H9 (cell line): ENCODE measurements at regions not wholly inside any gene's neighbourhood (a gene's known extent, or its start where the extent isn't known, plus 50 kb on each side); places are given as distances from the start of the nearest gene placed in this dataset.

Source experiments
- DNase-seq: peaks from one replicate; pipeline ENCODE4 v3.0.0-alpha.2; 2017
- H2AFZ ChIP-seq: one replicate; pipeline ENCODE4 v1.6.1; 2013; ENCODE audit warnings: mild to moderate bottlenecking, low read length, control low read depth, moderate library complexity
- H2AK5ac ChIP-seq: 2 replicates; pipeline ENCODE4 v1.6.1; 2013; ENCODE audit warnings: low read length, control low read depth, mixed read lengths; ENCODE audit not compliant: insufficient read length
- H2BK120ac ChIP-seq: one replicate; pipeline ENCODE4 v1.6.1; 2013; ENCODE audit warnings: low read depth, mild to moderate bottlenecking, low read length, control low read depth, inconsistent platforms; ENCODE audit not compliant: poor library complexity, severe bottlenecking
- H2BK12ac ChIP-seq: 2 replicates; pipeline ENCODE4 v1.6.1; 2013; ENCODE audit warnings: low read length, control low read depth, mixed read lengths, low read depth; ENCODE audit not compliant: insufficient read length
- H2BK15ac ChIP-seq: 2 replicates; pipeline ENCODE4 v1.6.1; 2013; ENCODE audit warnings: low read depth, low read length, control low read depth
- H2BK20ac ChIP-seq: one replicate; pipeline ENCODE4 v1.6.1; 2013; ENCODE audit warnings: low read depth, mild to moderate bottlenecking, low read length, control low read depth, inconsistent platforms; ENCODE audit not compliant: poor library complexity, severe bottlenecking
- H2BK5ac ChIP-seq: 2 replicates; pipeline ENCODE4 v1.6.1; 2013; ENCODE audit warnings: low read length, control low read depth, mixed read lengths; ENCODE audit not compliant: insufficient read length
- H3K14ac ChIP-seq: 2 replicates; pipeline ENCODE4 v1.6.1; 2013; ENCODE audit warnings: low read length, control low read depth; ENCODE audit not compliant: insufficient read depth
- H3K18ac ChIP-seq: 2 replicates; pipeline ENCODE4 v1.6.1; 2013; ENCODE audit warnings: low read depth, mild to moderate bottlenecking, mixed read lengths, low read length, control low read depth; ENCODE audit not compliant: insufficient read length
- H3K23ac ChIP-seq: 2 replicates; pipeline ENCODE4 v1.6.1; 2013; ENCODE audit warnings: low read length, control low read depth, mixed read lengths, low read depth; ENCODE audit not compliant: insufficient read length
- H3K23me2 ChIP-seq: 2 replicates; pipeline ENCODE4 v1.6.1; 2013; ENCODE audit warnings: low read depth, mild to moderate bottlenecking, mixed read lengths, low read length, control low read depth; ENCODE audit not compliant: insufficient read length, poor library complexity, severe bottlenecking
- H3K27ac ChIP-seq: 2 replicates; pipeline ENCODE4 v1.5.1; 2013; ENCODE audit warnings: low read length, control low read depth, mixed read lengths, low read depth; ENCODE audit not compliant: insufficient read length
- H3K27me3 ChIP-seq: 2 replicates; pipeline ENCODE4 v1.6.1; 2013; ENCODE audit warnings: low read length, control low read depth, inconsistent platforms; ENCODE audit not compliant: insufficient read depth
- H3K4ac ChIP-seq: 2 replicates; pipeline ENCODE4 v1.6.1; 2013; ENCODE audit warnings: low read depth, mild to moderate bottlenecking, control low read depth, inconsistent platforms, low read length, moderate library complexity
- H3K4me1 ChIP-seq: 2 replicates; pipeline ENCODE4 v1.6.1; 2013; ENCODE audit warnings: low read length, control low read depth, inconsistent platforms; ENCODE audit not compliant: insufficient read depth
- H3K4me2 ChIP-seq: 2 replicates; pipeline ENCODE4 v1.6.1; 2013; ENCODE audit warnings: low read length, control low read depth, mixed read lengths; ENCODE audit not compliant: insufficient read length, insufficient read depth
- H3K56ac ChIP-seq: 2 replicates; pipeline ENCODE4 v1.6.1; 2013; ENCODE audit warnings: low read depth, mild to moderate bottlenecking, mixed read lengths, low read length, control low read depth; ENCODE audit not compliant: insufficient read length
- H3K79me1 ChIP-seq: 2 replicates; pipeline ENCODE4 v1.6.1; 2013; ENCODE audit warnings: low read depth, mild to moderate bottlenecking, moderate library complexity, low read length, control low read depth, inconsistent platforms; ENCODE audit not compliant: insufficient read depth, poor library complexity, severe bottlenecking
- H3K79me2 ChIP-seq: 2 replicates; pipeline ENCODE4 v1.6.1; 2013; ENCODE audit warnings: low read length, control low read depth, inconsistent platforms; ENCODE audit not compliant: insufficient read depth
- H3K9ac ChIP-seq: 2 replicates; pipeline ENCODE4 v1.6.1; 2013; ENCODE audit warnings: low read length, control low read depth, mixed read lengths; ENCODE audit not compliant: insufficient read length; ENCODE audit errors: extremely low read depth
- H3K9me3 ChIP-seq: one replicate; pipeline ENCODE4 v1.6.1; 2013; ENCODE audit warnings: low read depth, low read length, inconsistent platforms; ENCODE audit not compliant: control insufficient read depth
- H3T11ph ChIP-seq: one replicate; pipeline ENCODE4 v1.6.1; 2013; ENCODE audit warnings: mild to moderate bottlenecking, low read length, control low read depth, inconsistent platforms
- H4K20me1 ChIP-seq: one replicate; pipeline ENCODE4 v1.6.1; 2013; ENCODE audit not compliant: control insufficient read depth, insufficient read length, insufficient read depth
- H4K5ac ChIP-seq: 2 replicates; pipeline ENCODE4 v1.6.1; 2013; ENCODE audit warnings: low read depth, mild to moderate bottlenecking, mixed read lengths, low read length, control low read depth; ENCODE audit not compliant: insufficient read length
- H4K8ac ChIP-seq: replicated peaks from 2 replicates; pipeline ENCODE4 v1.6.1; 2013; ENCODE audit warnings: low read length, control low read depth, mixed read lengths, low read depth; ENCODE audit not compliant: insufficient read length
- H4K91ac ChIP-seq: 2 replicates; pipeline ENCODE4 v1.6.1; 2013; ENCODE audit warnings: low read depth, mild to moderate bottlenecking, moderate library complexity, mixed read lengths, low read length, control low read depth; ENCODE audit not compliant: insufficient read length
- H3K27ac Mint-ChIP-seq, 3 experiments: 2 replicates in 2 of 3; 3 replicates in 1 of 3; pipeline ENCODE4 v1.8.0; 2020 to 2021; ENCODE audit warnings: mixed read lengths in 3 of 3, mild to moderate bottlenecking in 1 of 3, moderate library complexity in 1 of 3
- H3K27me3 Mint-ChIP-seq: 2 replicates; pipeline ENCODE4 v1.8.0; 2021; ENCODE audit warnings: low read depth, mild to moderate bottlenecking, moderate library complexity, mixed read lengths
- H3K36me3 Mint-ChIP-seq, 3 experiments: 2 replicates in 2 of 3; 3 replicates in 1 of 3; pipeline ENCODE4 v1.8.0; 2020 to 2021; ENCODE audit warnings: low read depth in 3 of 3, mixed read lengths in 3 of 3; ENCODE audit not compliant: insufficient read depth in 1 of 3
- H3K4me1 Mint-ChIP-seq, 2 experiments: 2 replicates each; pipeline ENCODE4 v1.8.0; 2020; ENCODE audit warnings: mixed read lengths in 2 of 2
- H3K4me3 Mint-ChIP-seq, 2 experiments: 2 replicates in 1 of 2; 3 replicates in 1 of 2; pipeline ENCODE4 v1.8.0; 2020 to 2021; ENCODE audit warnings: mild to moderate bottlenecking in 2 of 2, mixed read lengths in 2 of 2, moderate library complexity in 1 of 2
- H3K9me3 Mint-ChIP-seq, 2 experiments: 2 replicates in 1 of 2; 3 replicates in 1 of 2; pipeline ENCODE4 v1.8.0; 2020; ENCODE audit warnings: mild to moderate bottlenecking in 2 of 2, mixed read lengths in 2 of 2, moderate library complexity in 1 of 2
- WGBS: extraction: QIAGEN DNeasy Blood & Tissue Kit; methylation state at CpG from one replicate; pipeline ENCODE4 v1.1.7; 2013; ENCODE audit warnings: missing lambda C conversion rate, low lambda C conversion rate, mixed read lengths; ENCODE audit not compliant: insufficient read length; ENCODE audit errors: extremely low coverage; 5-methylcytosine and 5-hydroxymethylcytosine counted together
- TF ChIP-seq, protein P1 (sequence below): fragments of 200-600 bp; sonication (generic); conservative IDR thresholded peaks from 3 replicates; pipeline ENCODE4 v1.8.0; 2021; ENCODE audit warnings: antibody characterized with exemption, mild to moderate bottlenecking

DNA sequence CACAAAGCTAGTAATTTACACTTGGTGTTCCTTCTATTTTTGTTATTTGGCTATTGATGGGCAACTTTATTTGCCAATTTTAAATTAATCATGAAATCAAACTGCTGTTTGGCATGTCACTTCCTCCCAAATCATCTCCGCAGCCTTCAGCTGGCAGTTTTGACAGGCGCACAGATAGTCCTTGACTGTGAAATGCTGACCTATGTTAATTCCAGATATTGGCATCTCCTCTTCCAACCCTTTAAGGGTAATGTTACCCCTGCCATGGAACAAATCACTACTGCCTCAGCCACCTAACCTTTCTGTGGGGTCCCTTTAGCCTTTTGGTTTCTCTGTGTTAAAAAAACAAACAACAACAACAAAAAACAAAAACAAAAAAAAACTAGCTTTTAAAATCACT lies 182.4 kb upstream of the TANK start:
- no peak overlapping the region for H4K8ac ChIP-seq
- H2AK5ac ChIP-seq = no peak overlapping the region
- no peaks in the 10 kb centered on the region for H3K27me3 ChIP-seq
- H4K20me1 ChIP-seq = no peaks in the 10 kb centered on the region
- Mint-ChIP-seq H3K4me1 (0 out of 4 replicates have a peak, but pooled peaks cover 0 to 2% of the 10 kb centered on the region in 2 experiments), H3K27ac (no peak overlapping the region), H3K9me3 (peaks cover 3 to 17% of the 10 kb centered on the region in 2 experiments; a peak in 4 of 5 replicates), H3K27me3 (no peaks in the 10 kb centered on the region), H3K36me3 (peaks cover 0 to 25% (median 0%) of the 10 kb centered on the region in 3 experiments; a peak in 3 of 7 replicates), H3K4me3 (no peak overlapping the region)
- H2BK5ac ChIP-seq = no peak overlapping the region
- H2BK12ac ChIP-seq = no peak overlapping the region
- no peaks in the 10 kb centered on the region for H3K9me3 ChIP-seq
- no peak overlapping the region for H2AFZ ChIP-seq
- no peak overlapping the region for H3K4me2 ChIP-seq
- H2BK20ac ChIP-seq = no peak overlapping the region
- H3K79me2 ChIP-seq = no peaks in the 10 kb centered on the region
- H4K5ac ChIP-seq = no peak overlapping the region
- no peaks in the 10 kb centered on the region for H3K79me1 ChIP-seq
- no peak overlapping the region for H3K18ac ChIP-seq
- no peak overlapping the region for H3K56ac ChIP-seq
- no peak overlapping the region for H4K91ac ChIP-seq
- no peak overlapping the region for H3T11ph ChIP-seq
- no peak overlapping the region for H2BK120ac ChIP-seq
- no peaks in the 10 kb centered on the region for H3K4me1 ChIP-seq
- no peak overlapping the region for H3K27ac ChIP-seq
- no peak overlapping the region for H3K9ac ChIP-seq
- H3K23me2 ChIP-seq = no peaks in the 10 kb centered on the region
- H3K14ac ChIP-seq = no peak overlapping the region
- TF ChIP-seq, protein P1, sequence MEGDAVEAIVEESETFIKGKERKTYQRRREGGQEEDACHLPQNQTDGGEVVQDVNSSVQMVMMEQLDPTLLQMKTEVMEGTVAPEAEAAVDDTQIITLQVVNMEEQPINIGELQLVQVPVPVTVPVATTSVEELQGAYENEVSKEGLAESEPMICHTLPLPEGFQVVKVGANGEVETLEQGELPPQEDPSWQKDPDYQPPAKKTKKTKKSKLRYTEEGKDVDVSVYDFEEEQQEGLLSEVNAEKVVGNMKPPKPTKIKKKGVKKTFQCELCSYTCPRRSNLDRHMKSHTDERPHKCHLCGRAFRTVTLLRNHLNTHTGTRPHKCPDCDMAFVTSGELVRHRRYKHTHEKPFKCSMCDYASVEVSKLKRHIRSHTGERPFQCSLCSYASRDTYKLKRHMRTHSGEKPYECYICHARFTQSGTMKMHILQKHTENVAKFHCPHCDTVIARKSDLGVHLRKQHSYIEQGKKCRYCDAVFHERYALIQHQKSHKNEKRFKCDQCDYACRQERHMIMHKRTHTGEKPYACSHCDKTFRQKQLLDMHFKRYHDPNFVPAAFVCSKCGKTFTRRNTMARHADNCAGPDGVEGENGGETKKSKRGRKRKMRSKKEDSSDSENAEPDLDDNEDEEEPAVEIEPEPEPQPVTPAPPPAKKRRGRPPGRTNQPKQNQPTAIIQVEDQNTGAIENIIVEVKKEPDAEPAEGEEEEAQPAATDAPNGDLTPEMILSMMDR = no peak
- H3K4ac ChIP-seq = no peak overlapping the region
- H3K23ac ChIP-seq = no peak overlapping the region
- no CpG with 5 or more reads among the region's 2 CpGs for WGBS
- H2BK15ac ChIP-seq = no peak overlapping the region
- no peak for DNase-seq
